Peyer's patch (tissue), 4 donors: ENCODE measurements at regions not wholly inside any gene's neighbourhood (a gene's known extent, or its start where the extent isn't known, plus 50 kb on each side); places are given as distances from the start of the nearest gene placed in this dataset.
"Not testable (repeated sequence)": the region's sequence is repeated elsewhere in the genome, so short reads cannot be mapped to it uniquely, and the experiment has no call there.

Experiments used
- DNase-seq, 3 donors: peaks; one replicate each; pipeline ENCODE4 v3.0.0-alpha.2; 2017 to 2019
- H3K27ac ChIP-seq, 4 donors: fragments of 200-600 bp; sonication (generic); one replicate each; pipeline ENCODE4 v1.5.1; 2016 to 2019
- H3K27me3 ChIP-seq, 2 donors: fragments of 200-600 bp; sonication (generic); one replicate each; pipeline ENCODE4 v1.5.1; 2019
- H3K36me3 ChIP-seq, 3 donors: fragments of 200-600 bp; sonication (generic); one replicate each; pipeline ENCODE4 v1.5.1; 2016 to 2019
- H3K4me1 ChIP-seq, 4 donors: fragments of 200-600 bp; sonication (generic); one replicate each; pipeline ENCODE4 v1.5.1; 2016 to 2019
- H3K4me3 ChIP-seq, 4 donors: fragments of 200-600 bp; sonication (generic); 1 replicate in 3 of 4; 2 replicates in 1 of 4; pipeline ENCODE4 v1.5.1; 2016 to 2019; ENCODE audit warnings: mild to moderate bottlenecking in 1 of 4
- H3K9me3 ChIP-seq, 4 donors: fragments of 200-600 bp; sonication (generic); one replicate each; pipeline ENCODE4 v1.5.1; 2016 to 2019; ENCODE audit warnings: mild to moderate bottlenecking in 1 of 4
- CTCF ChIP-seq, 6 experiments: fragments of 450-650 bp in 4 of 6; fragments of 200-600 bp in 2 of 6; sonication (generic) in 1 of 6; IDR thresholded peaks; one replicate each; pipeline ENCODE4 v1.5.1; 2017 to 2019; ENCODE audit warnings: antibody characterized with exemption in 6 of 6, mild to moderate bottlenecking in 3 of 6, moderate library complexity in 1 of 6
- POLR2A ChIP-seq, 2 donors: fragments of 450-650 bp; IDR thresholded peaks; one replicate each; pipeline ENCODE4 v1.5.1; 2017; ENCODE audit warnings: antibody characterized with exemption in 2 of 2, mild to moderate bottlenecking in 2 of 2, moderate library complexity in 2 of 2

GRCh38 chr20:43331906-43332305 lies 125.8 kb upstream of the SRSF6 start:
- DNase-seq, result no peak
- Histone ChIP-seq H3K4me3 (no peak overlapping the region), H3K27me3 (no peaks in the 10 kb centered on the region), H3K9me3 (peaks cover 0 to 9% (median 0%) of the 10 kb centered on the region in 4 donors), H3K36me3 (no peaks in the 10 kb centered on the region), H3K4me1 (no peaks in the 10 kb centered on the region), H3K27ac (no peak overlapping the region)
- TF ChIP-seq CTCF (IDR thresholded peaks at IDR 0.05) (no peak), POLR2A (IDR thresholded peaks at IDR 0.05) (no peak)

GRCh38 chr20:43328697-43329096 lies 129.0 kb upstream of the SRSF6 start:
- no peak overlapping the region for H3K4me3 ChIP-seq
- H3K9me3 ChIP-seq, result peaks cover 0 to under 1% (median 0%) of the 10 kb centered on the region in 4 donors
- TF ChIP-seq CTCF (IDR thresholded peaks at IDR 0.05), result no peak
- TF ChIP-seq POLR2A (IDR thresholded peaks at IDR 0.05), result no peak
- no peak overlapping the region for H3K27ac ChIP-seq
- H3K27me3 ChIP-seq, result no peaks in the 10 kb centered on the region
- DNase-seq, result no peak
- H3K36me3 ChIP-seq, result no peaks in the 10 kb centered on the region
- H3K4me1 ChIP-seq, result no peaks in the 10 kb centered on the region

GRCh38 chr20:43327234-43327633 lies 130.5 kb upstream of the SRSF6 start:
- not testable (repeated sequence) for H3K36me3 ChIP-seq, H3K4me1 ChIP-seq, H3K9me3 ChIP-seq, DNase-seq, H3K27me3 ChIP-seq, H3K4me3 ChIP-seq, H3K27ac ChIP-seq

- Histone ChIP-seq H3K27me3 (no peaks in the 10 kb centered on the region), H3K27ac (no peak overlapping the region), H3K4me3 (no peak overlapping the region), H3K4me1 (no peaks in the 10 kb centered on the region), H3K9me3 (no peaks in the 10 kb centered on the region), H3K36me3 (no peaks in the 10 kb centered on the region)
- TF ChIP-seq CTCF (IDR thresholded peaks at IDR 0.05) (no peak), POLR2A (IDR thresholded peaks at IDR 0.05) (no peak)
- no peak for DNase-seq
Measured at GRCh38 chr20:43325926-43326325, 131.8 kb upstream of the SRSF6 start.

- no peak for TF ChIP-seq POLR2A (IDR thresholded peaks at IDR 0.05)
- no peak for TF ChIP-seq CTCF (IDR thresholded peaks at IDR 0.05)
- H3K36me3 ChIP-seq, result no peaks in the 10 kb centered on the region
- H3K9me3 ChIP-seq, result no peaks in the 10 kb centered on the region
- H3K4me3 ChIP-seq, result no peak overlapping the region
- H3K27ac ChIP-seq, result no peak overlapping the region
- no peaks in the 10 kb centered on the region for H3K4me1 ChIP-seq
- no peak for DNase-seq
- no peaks in the 10 kb centered on the region for H3K27me3 ChIP-seq
Measured at GRCh38 chr20:43323592-43323991, 133.9 kb upstream of the PTPRT start.

- no peak for DNase-seq
- Histone ChIP-seq H3K4me1 (no peaks in the 10 kb centered on the region), H3K4me3 (no peak overlapping the region), H3K9me3 (no peaks in the 10 kb centered on the region), H3K27me3 (no peaks in the 10 kb centered on the region), H3K36me3 (no peaks in the 10 kb centered on the region), H3K27ac (no peak overlapping the region)
- TF ChIP-seq CTCF (IDR thresholded peaks at IDR 0.05) (no peak), POLR2A (IDR thresholded peaks at IDR 0.05) (no peak)
Measured at GRCh38 chr20:43322851-43323250, 133.1 kb upstream of the PTPRT start.
